ENCODE measurements at regions not wholly inside any gene's neighbourhood (a gene's known extent, or its start where the extent isn't known, plus 50 kb on each side); places are given as distances from the start of the nearest gene placed in this dataset.

- TF ChIP-seq EZH2phosphoT487 (IDR thresholded peaks at IDR 0.05; ENCODE audit: low read depth): no peak
- TF ChIP-seq, protein P1, sequence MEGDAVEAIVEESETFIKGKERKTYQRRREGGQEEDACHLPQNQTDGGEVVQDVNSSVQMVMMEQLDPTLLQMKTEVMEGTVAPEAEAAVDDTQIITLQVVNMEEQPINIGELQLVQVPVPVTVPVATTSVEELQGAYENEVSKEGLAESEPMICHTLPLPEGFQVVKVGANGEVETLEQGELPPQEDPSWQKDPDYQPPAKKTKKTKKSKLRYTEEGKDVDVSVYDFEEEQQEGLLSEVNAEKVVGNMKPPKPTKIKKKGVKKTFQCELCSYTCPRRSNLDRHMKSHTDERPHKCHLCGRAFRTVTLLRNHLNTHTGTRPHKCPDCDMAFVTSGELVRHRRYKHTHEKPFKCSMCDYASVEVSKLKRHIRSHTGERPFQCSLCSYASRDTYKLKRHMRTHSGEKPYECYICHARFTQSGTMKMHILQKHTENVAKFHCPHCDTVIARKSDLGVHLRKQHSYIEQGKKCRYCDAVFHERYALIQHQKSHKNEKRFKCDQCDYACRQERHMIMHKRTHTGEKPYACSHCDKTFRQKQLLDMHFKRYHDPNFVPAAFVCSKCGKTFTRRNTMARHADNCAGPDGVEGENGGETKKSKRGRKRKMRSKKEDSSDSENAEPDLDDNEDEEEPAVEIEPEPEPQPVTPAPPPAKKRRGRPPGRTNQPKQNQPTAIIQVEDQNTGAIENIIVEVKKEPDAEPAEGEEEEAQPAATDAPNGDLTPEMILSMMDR (IDR thresholded peaks at IDR 0.05; ENCODE audit: low read depth, low read length): no peak
Observed at GRCh38 chr2:122670897-122671296, 915.4 kb downstream of the TSN start.

Data from OCI-LY3 (cell line).